ENCODE measurements at regions not wholly inside any gene's neighbourhood (a gene's known extent, or its start where the extent isn't known, plus 50 kb on each side); places are given as distances from the start of the nearest gene placed in this dataset.

DNA sequence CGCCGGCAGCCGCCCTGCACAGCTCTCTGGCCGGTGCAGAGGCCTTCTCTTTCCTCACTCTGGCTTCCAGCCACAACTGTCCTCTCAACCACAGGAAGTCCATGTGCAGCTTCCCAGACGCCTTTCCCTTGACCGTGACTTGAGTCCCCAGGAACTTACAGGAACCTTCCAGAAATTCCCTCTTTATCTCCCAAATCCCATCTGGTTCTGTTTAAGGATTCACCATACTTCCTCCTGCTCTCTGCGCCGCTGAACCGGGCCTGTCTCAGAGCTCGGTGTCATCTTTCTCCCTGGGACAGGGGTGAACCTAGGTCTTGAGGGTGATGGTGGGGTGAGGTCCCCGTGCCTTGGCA, 65.2 kb upstream of the ZNF469 start:
- no peaks in the 10 kb centered on the region for H3K27me3 ChIP-seq
- H3K4me3 ChIP-seq: no peak overlapping the region
- H4K20me1 ChIP-seq (ENCODE audit: insufficient read depth, poor library complexity, severe bottlenecking): no peaks in the 10 kb centered on the region
- H3K36me3 ChIP-seq (replicated peaks; ENCODE audit: insufficient read depth, low read depth): no peaks in the 10 kb centered on the region
- no peak overlapping the region for H2AFZ ChIP-seq
- 78% methylated on average over 11 of the region's 11 CpGs for WGBS (ENCODE audit: low lambda C conversion rate, missing lambda C conversion rate)
- H3K4me1 ChIP-seq (ENCODE audit: insufficient read depth): peaks cover 4% of the 10 kb centered on the region
- no peak for DNase-seq (ENCODE audit: low spot score)
- no peak overlapping the region for H3K27ac ChIP-seq
- no peak overlapping the region for H3K4me2 ChIP-seq
- no peaks in the 10 kb centered on the region for H3K9me2 ChIP-seq (replicated peaks; ENCODE audit: insufficient read depth)
- no peaks in the 10 kb centered on the region for H3K79me2 ChIP-seq
- TF ChIP-seq, protein P1, sequence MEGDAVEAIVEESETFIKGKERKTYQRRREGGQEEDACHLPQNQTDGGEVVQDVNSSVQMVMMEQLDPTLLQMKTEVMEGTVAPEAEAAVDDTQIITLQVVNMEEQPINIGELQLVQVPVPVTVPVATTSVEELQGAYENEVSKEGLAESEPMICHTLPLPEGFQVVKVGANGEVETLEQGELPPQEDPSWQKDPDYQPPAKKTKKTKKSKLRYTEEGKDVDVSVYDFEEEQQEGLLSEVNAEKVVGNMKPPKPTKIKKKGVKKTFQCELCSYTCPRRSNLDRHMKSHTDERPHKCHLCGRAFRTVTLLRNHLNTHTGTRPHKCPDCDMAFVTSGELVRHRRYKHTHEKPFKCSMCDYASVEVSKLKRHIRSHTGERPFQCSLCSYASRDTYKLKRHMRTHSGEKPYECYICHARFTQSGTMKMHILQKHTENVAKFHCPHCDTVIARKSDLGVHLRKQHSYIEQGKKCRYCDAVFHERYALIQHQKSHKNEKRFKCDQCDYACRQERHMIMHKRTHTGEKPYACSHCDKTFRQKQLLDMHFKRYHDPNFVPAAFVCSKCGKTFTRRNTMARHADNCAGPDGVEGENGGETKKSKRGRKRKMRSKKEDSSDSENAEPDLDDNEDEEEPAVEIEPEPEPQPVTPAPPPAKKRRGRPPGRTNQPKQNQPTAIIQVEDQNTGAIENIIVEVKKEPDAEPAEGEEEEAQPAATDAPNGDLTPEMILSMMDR (IDR thresholded peaks at IDR 0.05; ENCODE audit: poor library complexity): no peak
- TF ChIP-seq EZH2phosphoT487 (IDR thresholded peaks at IDR 0.05; ENCODE audit: low read depth, severe bottlenecking, unreplicated experiment): no peak
- no peak for TF ChIP-seq EZH2 (IDR thresholded peaks at IDR 0.05; ENCODE audit: borderline replicate concordance)
- H3K9me3 ChIP-seq (ENCODE audit: low read depth): no peaks in the 10 kb centered on the region

DNA sequence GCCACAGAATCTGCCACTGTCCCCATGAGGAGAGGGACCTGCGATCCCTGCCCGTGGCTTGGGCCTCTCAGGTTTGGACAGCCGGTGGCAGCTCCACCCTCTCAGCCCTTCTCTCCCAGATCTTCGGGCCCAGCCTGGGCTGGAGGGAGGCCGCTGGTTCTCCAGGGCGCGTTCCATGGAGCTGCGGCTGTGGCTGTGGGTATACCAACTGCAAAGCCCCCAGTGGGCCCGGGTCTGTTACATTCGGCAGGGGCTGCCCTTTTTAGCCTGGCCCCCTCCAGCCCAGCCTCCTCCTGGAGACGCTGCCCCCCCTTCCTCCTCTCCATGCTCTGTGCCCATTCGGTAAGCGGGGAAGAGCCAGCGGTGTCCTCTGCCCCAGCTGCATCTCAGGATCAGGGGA, 64.7 kb upstream of the ZNF469 start:
- 90% methylated on average over 12 of the region's 14 CpGs for WGBS (ENCODE audit: low lambda C conversion rate, missing lambda C conversion rate)
- Histone ChIP-seq H3K36me3 (replicated peaks; ENCODE audit: insufficient read depth, low read depth) (no peaks in the 10 kb centered on the region), H3K79me2 (no peaks in the 10 kb centered on the region), H3K9me3 (ENCODE audit: low read depth) (no peaks in the 10 kb centered on the region), H3K27me3 (no peaks in the 10 kb centered on the region), H3K9me2 (replicated peaks; ENCODE audit: insufficient read depth) (no peaks in the 10 kb centered on the region), H3K4me2 (no peak overlapping the region), H3K4me1 (ENCODE audit: insufficient read depth) (peaks cover 4% of the 10 kb centered on the region), H4K20me1 (ENCODE audit: insufficient read depth, poor library complexity, severe bottlenecking) (no peaks in the 10 kb centered on the region), H3K4me3 (no peak overlapping the region), H2AFZ (no peak overlapping the region), H3K27ac (no peak overlapping the region)
- TF ChIP-seq, protein P1 (IDR thresholded peaks at IDR 0.05; ENCODE audit: poor library complexity): no peak
- TF ChIP-seq EZH2 (IDR thresholded peaks at IDR 0.05; ENCODE audit: borderline replicate concordance): no peak
- no peak for TF ChIP-seq EZH2phosphoT487 (IDR thresholded peaks at IDR 0.05; ENCODE audit: low read depth, severe bottlenecking, unreplicated experiment)
- no peak for DNase-seq (ENCODE audit: low spot score)

DNA sequence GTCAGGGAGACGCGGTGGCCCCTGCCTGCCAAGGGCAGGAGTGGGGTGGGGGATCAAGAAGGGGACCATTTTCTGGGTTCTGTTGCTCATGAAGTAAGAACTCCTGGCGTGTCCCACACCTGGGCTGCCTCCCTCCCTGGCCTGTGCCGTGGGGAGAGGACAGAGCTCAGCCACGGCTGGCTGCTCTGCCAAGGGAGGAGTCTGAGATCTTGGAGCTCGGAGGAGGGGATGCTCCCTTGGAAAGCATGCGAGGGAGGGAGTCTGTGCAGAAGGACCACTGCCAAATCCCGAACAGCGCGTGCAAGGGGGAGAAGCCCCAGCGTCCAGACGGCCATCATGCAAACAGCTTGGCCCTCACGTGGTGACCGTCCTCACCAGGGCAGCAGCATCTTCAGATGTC, 64.2 kb upstream of the ZNF469 start:
- H4K20me1 ChIP-seq (ENCODE audit: insufficient read depth, poor library complexity, severe bottlenecking): no peaks in the 10 kb centered on the region
- no peaks in the 10 kb centered on the region for H3K36me3 ChIP-seq (replicated peaks; ENCODE audit: insufficient read depth, low read depth)
- DNase-seq (ENCODE audit: low spot score): no peak
- H3K27ac ChIP-seq: no peak overlapping the region
- no peaks in the 10 kb centered on the region for H3K79me2 ChIP-seq
- H3K9me3 ChIP-seq (ENCODE audit: low read depth): no peaks in the 10 kb centered on the region
- H3K9me2 ChIP-seq (replicated peaks; ENCODE audit: insufficient read depth): no peaks in the 10 kb centered on the region
- H3K27me3 ChIP-seq: no peaks in the 10 kb centered on the region
- no peak overlapping the region for H3K4me2 ChIP-seq
- peaks cover 4% of the 10 kb centered on the region for H3K4me1 ChIP-seq (ENCODE audit: insufficient read depth)
- no peak overlapping the region for H2AFZ ChIP-seq
- WGBS (ENCODE audit: low lambda C conversion rate, missing lambda C conversion rate): 79% methylated on average over 14 of the region's 14 CpGs
- H3K4me3 ChIP-seq: no peak overlapping the region
- TF ChIP-seq EZH2 (IDR thresholded peaks at IDR 0.05; ENCODE audit: borderline replicate concordance): no peak
- TF ChIP-seq EZH2phosphoT487 (IDR thresholded peaks at IDR 0.05; ENCODE audit: low read depth, severe bottlenecking, unreplicated experiment): no peak
- TF ChIP-seq, protein P1 (IDR thresholded peaks at IDR 0.05; ENCODE audit: poor library complexity): no peak

All from hepatocyte (in vitro differentiated cells).